LHCN-M2 (cell line): ENCODE measurements at regions not wholly inside any gene's neighbourhood (a gene's known extent, or its start where the extent isn't known, plus 50 kb on each side); places are given as distances from the start of the nearest gene placed in this dataset.
"Not testable (repeated sequence)": the region's sequence is repeated elsewhere in the genome, so short reads cannot be mapped to it uniquely, and the experiment has no call there.

Source experiments
- DNase-seq: peaks from one replicate; pipeline ENCODE4 v3.0.0-alpha.2; 2012; ENCODE audit warnings: low read depth

DNA sequence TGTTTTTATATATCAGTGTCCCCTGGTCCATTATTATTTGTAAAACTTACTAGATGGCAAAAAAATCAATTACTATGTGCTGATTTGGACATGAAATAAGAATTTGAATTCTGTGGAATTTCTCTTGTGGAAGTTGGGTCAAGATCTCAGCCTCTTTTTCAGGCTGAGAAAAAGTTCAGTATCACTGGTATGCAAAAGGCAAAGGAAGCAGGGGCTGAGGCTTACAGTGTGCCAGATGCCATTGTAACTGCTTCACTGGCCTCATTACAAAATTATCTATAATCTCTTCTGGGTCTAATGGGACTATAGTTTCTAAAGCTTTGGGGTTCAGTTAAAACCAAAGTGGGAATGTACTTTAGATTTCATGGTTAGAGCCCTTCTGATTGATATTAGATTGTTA, 125.9 kb upstream of the SLC7A14 start:
- DNase-seq = no peak

DNA sequence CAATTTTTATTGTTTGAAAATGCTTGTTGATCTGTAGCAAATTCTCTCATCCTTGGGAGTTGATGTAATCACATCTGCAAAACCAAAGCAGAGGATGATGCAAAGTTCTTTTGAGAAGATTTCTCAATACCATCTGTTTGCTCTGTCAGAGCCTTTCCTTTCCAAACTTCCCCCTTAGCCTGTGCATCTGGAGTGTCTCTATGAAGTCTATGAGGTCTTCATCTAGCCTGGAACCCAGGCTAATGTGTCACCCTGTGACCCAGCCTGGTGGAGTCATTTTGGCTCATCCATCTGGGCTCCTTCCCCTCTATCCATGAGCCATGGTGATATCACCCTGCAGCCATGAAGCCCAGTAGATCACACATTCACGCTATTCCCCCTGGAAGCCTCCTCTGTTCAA, 123.2 kb upstream of the SLC7A14 start:
- peak; percentile 72 for DNase-seq

DNA sequence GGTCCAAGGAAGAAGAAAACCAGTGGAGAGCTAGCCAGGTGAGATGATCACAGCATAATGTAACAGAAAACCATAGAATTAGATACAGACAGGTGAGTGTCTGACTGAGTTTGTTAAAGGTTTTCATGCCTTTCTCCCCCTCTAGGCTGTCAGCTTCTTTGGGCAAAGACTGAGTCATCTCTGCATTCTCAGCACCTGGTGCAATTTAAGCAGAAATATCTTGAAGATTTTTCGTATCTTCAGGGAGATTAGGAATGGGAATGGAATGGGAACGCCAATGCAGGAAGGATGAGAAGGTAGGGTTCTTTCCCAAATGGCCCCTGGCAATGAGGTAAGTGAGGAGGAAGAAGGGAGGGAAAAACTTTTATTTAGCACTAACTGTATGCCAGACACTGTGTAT, 122.0 kb upstream of the SLC7A14 start:
- no peak for DNase-seq

DNA sequence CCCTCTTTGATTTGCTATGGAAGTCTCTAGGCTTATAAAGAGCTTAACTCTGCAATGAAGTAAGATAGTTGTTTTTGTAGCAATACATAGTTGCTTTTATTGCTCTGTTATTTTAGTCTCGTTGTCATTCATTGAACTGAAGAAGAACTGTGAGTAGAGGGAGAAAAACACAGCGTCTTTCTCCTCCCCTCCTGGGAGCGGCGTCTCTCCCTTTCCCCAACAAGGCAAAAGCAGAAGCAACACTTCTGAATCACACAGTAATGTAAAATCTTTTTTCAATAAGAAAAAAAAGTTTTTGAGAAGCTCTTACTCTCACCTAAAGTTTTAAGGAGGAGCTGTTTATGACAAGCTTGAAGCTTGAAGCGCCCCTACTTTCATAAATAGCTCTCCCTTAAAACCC, 119.3 kb upstream of the SLC7A14 start:
- no peak for DNase-seq

DNA sequence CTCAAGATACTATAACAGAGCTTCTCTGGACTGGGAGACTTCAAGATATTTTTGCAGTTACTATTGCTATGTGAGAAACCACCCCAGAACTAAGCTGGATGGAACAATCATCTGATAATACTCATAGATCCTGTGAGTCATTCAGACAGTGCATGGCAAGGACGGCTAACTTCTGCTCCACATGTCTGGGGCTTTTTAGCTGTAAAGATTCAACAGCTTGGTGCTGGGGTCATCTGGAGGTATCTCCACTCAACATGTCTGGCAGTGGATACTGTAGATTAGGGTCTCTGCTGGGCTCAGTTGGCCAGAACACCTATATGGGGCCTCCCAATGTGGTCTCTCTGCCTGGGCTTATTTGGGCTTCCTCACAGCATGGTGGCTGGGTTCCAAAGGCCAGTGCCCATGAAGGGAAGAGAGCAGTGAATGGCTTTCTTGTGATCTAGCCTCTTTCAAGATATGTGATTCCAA, 117.3 kb upstream of the SLC7A14 start:
- DNase-seq = peak; percentile 91

DNA sequence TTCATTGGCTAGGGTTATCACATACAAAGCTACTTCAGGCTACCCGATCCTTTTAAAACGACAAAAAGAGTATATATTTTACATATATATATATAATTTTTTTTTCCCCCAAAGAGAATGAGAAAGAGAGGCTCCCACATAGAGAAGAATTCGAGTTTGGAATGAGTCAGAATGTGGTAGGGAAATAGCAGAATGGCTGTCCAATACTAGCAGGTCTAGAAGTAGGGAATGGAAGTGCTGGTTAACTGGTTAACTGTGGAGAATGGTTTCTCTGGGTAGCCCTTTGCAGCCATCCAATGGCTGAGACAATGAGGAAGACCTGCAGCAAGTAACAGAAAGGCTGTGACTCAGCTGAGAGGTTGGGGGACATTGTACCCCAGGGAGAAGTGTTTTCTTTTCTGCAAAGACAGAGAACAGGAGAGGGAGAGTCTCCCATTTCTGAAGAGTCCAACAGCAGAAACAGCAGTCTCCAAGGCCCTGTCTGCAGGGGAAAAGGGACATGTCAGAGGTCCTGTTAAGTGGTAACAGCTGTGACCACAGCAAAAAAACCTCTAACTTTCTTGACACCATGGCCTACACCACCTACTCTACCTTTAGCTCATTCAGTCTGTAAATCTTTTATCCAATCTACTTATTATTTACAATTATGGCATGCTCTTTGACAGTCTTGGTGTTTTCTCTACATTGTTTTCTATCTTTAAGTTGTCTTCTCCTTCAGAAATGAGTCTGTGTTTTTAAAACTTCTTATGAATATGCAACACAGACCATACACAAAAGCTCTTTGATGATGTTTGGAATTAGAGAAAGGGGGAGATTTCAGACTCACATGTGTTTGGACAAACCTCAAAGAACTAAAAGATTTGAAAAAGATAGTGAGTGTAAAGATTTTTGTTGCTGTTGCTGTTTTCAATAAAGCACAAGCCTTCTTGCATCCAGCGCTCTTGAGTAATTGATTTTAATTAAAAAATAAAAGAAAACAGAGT, 116.1 kb upstream of the SLC7A14 start:
- DNase-seq = peak; percentile 81

DNA sequence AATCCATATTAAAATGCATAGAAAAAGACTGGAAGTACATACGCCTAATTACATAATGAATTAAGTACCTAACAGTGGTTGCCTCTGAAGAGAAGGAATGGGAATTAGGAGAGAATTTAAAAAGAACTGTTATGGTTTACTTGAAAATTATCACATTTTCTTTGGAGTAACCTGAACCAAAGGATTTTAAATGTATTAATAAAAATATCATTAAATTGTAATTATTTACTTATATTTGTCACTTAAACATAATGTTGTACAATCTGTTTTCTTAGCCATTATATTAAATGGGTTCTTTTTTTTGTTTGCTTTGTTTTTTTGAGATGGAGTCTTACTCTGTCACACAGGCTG, 114.2 kb upstream of the SLC7A14 start:
- DNase-seq = no peak

DNA sequence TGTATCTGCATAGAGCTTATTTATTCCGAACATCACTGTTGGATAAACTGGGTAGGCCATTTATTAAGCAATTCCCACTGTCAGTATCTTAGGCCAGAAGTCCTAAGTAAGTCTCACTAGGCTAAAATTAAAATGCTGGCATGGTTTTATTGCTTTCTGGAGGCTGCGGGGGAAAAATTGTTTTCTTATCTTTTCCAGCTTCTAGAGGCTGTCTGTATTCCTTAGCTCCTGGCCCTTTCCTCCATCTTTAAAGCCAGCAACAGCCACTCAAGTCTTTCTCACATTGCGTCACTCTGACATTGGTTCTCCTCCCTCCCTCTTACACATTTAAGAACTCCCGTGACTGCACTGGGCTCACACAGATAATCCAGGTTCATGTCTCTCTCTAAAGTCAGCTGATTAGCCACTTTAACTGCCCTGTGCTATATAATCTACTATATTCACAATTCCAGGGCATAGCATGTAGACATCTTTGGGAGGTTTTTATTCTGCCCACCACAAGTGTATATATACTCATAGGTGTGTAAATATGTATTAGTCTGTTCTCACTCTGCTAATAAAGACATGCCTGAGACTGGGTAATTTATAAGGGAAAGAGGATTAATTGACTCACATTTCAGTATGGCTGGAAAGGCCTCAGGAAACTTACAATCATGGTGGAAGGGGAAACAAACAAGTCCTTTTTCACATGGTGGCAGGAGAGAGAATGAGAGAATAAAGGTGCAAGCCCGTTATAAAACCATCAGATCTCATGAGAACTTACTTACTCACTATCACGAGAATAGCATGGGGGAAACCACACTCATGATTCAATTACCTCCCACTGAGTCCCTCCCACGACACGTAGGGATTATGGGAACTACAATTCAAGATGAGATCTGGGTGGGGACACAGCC, 113.5 kb upstream of the SLC7A14 start:
- DNase-seq = no peak

DNA sequence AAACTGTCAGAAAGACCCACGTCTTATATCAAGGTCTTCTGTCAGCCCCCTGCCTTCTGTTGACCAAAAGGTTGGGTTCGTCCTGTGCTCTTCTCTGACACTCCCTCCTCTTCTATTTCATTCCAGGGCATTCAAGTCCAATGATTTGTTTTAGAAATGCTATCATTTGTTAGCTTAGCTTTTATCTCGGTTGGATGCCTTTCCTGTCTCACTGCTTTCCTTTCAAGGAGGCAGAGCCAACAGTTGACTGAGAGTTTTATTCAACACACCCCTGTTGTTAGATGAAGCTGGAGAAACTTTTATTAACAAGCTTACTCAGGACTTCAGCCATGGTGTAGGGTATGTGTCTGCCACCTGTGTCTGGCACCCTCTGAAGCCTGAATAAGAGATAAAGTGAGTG, 112.0 kb upstream of the SLC7A14 start:
- DNase-seq = no peak

DNA sequence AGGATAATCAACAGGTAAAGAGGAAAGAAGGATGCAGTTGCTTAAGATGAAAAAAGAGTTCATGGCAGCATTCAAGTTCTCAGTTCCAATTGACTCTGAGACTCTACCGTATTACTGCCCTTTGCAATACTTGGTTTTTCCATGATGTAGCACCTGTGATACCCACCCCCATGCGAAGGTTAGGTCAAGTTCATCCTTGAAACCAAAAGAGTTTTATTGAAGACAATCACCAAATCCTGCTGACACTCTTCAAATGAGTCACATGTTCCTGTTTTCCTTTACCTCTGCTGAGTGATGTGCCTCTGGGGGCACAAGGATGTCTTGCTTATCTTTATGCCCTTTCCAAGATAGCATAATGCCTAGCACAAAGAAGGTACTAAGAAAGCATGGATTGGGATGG, 111.3 kb upstream of the SLC7A14 start:
- no peak for DNase-seq

DNA sequence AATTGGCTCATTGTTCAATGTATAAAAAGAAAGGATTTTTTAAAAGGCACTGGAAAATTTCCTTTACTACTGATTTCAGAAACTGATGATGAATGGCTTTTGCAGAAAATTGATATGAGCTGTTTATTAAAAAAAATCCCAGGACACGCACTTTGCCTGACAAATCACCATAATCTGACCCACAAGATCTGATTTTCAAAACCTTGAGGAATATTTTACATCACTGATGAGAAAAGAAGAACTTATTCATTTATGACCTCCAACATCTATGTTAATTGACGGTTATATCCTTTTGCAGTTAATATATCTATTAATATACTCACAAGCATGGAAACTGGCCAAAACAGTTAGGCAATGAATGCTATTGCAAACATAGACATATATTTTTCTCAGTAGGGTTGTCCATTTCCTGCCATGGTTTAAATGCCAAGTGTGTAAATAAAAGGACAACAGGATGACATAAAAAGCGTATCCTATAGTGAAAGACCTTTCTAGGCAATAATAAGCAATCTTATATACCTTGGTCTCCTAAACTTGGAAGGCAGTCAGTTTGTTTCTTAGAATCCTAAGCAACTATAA, 109.7 kb upstream of the SLC7A14 start:
- no peak for DNase-seq

DNA sequence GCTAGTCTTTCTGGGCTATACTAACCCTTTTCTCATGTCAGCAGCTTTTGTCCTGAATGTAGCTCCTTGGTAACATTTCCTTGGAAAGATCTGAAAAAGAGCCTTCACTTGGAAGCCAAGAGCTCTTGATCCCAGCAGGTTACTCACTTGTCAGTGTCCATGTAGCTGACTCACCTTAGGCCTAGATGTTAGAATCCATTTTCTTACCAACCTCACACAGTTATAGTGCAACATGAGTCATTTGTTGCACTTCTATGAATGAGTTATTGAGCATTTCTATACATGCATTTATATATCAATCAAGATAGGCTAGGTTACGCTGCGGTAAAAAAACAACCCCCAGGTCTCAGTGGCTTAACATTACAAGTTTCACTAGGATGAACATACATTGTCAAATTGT, 106.8 kb upstream of the SLC7A14 start:
- peak; percentile 21 for DNase-seq

DNA sequence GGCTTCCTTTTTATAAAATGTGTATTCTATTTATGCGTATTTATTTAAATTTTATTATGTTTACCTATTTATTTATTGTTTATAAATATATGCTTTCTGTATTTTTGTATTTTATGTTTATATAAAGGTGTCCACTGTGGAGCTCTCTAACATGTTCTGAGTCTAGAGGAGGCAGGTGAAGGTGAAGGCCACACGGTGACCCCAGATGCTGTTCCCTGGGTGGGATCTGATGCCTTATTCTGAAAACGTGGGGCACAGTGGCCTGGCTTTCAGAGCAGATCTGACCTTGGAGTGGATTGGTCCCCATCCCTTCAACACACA, 104.7 kb upstream of the SLC7A14 start:
- DNase-seq = no peak

DNA sequence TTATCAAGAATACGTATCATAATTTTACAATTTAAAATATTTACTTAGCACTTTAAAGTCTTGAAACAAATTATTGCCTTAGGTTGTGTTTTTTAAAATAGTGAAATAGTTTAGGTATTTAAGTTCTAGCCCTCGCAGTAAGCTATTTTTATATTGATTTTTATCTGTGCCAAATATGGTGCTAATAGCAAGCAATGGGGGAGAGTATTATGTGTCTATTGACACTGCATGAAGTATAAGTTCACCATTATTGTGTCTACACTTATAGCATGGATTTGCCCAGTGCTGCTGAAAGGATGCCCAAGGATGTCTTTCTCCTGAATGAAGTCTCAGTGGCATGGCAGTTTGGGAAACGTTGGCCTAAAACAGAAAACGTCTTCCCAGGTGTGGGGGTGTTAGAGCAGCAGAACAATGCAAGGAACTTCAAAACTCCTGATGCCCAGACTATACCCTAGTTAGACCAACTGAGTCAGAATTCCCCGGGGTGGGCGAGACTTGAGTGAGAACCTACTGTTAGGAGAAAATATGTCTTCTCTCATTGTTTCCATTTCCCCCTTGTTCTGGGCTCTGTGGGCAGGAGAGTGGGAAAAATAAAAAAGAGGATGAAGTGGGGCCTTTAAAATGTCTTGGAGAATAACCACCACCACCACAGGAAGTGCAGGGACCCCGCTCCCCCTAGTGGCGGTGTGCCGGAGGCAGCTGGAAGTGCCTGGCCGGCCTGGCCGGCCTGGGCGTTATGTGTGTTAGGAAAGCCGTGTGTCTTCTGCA, 104.2 kb upstream of the SLC7A14 start:
- peak; percentile 49 for DNase-seq

DNA sequence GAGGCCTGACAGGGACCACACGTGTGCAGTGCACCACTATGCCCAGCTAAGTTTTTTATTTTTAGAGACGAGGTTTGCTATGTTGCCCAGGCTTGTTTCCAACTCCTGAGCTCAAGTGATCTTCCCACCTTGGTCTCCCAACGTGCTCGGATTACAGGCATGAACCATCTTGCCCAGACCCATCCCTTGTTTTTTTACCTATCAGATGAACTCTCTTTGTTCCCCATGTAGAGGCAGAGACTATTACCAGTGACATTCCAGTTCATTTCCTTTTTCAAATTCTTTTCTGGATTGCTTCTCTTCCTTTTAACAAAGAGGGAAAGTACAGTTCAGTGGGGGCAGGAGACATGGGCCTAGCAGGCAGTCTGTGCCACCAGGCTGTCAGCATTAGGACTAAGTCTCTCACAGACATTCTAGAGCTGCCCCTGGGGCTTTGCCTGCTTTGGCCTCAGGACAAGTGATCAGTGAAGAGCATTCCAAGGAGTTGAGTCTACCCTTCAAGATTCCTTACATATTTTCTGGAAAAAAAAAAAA, 103.5 kb upstream of the SLC7A14 start:
- peak; percentile 85 for DNase-seq

DNA sequence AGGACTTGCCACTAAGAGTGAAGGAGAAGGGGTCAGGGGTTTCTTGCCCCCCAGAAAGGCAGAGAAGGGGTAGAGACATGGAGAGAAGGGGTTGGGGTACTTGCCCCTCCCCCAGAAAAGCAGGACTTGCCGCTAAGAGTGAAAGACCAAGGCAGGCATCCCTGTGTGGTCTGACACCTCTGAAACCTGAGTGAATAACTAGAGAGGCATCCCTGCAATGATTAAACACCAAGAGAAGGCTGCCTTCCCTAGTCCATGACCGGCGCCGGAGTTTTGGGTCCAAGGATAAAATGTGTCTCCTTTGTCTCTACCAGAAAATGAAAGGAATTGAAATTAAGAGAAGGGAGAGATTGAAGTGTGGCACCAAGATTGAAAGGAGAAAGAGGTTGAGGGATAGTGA, 102.3 kb upstream of the SLC7A14 start:
- not testable (repeated sequence) for DNase-seq

DNA sequence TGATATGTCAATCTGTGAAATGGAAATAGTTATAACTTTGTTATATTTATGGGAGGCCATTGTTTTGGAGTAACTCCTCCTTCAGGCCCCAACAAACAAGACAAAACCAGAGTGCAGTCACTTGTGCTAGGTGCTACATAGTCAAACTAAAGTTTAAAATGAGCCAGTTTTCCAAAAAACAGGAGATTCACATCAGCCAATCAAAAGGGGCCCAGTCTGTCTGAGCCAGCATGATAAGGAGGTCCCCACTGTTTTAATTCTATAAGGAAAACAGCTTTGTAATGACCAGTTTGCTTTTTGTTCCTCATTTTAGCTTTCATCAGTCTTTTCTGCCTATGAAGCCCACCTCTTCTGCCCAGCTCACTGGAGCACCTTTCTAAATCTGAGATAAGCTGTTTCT, 94.7 kb upstream of the SLC7A14 start:
- no peak for DNase-seq

DNA sequence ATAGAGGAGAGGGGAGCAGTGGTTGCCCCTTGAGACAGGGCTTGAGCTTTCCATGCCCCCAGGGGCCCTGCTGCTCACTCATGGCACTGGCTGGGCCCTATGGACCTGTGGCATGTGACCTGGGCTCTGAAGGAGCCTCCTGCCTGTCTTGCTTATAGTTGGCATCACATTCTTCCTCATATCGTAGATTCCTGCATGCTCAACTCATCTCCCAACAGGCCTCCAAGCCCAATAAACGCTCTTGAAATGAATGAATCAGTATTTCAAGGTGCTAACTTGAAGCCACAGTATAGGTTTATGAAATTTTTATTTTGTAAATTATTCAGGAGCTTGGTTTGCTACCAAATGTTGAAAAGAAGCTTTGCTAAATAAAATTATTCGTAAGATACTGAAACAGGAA, 93.3 kb upstream of the SLC7A14 start:
- DNase-seq = no peak

DNA sequence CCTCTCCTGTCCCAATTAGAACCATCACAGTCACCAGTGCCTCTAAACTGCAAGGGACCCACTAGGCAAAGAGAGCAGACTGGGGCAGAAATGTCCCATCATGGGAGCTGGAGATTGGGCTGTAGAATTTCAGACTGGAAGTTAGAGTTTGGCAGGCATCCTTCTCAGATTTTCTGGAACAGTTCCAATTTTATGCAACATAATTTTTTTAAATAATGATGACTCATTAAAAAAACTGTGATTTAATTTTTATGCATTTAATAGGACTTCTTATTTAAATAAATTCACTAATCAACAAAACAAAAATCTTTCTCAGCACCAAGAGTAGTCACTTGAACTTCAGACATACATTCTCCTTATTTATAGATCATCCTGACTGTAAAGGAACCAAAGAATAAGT, 84.6 kb upstream of the SLC7A14 start:
- DNase-seq = no peak

DNA sequence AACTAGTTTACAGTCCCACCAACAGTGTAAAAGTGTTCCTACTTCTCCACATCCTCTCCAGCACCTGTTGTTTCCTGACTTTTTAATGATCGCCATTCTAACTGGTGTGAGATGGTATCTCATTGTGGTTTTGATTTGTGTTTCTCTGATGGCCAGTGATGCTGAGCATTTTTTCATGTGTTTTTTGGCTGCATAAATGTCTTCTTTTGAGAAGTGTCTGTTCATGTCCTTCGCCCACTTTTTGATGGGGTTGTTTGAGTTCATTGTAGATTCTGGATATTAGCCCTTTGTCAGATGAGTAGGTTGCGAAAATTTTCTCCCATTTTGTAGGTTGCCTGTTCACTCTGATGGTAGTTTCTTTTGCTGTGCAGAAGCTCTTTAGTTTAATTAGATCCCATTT, 77.1 kb upstream of the SLC7A14 start:
- DNase-seq = not testable (repeated sequence)

DNA sequence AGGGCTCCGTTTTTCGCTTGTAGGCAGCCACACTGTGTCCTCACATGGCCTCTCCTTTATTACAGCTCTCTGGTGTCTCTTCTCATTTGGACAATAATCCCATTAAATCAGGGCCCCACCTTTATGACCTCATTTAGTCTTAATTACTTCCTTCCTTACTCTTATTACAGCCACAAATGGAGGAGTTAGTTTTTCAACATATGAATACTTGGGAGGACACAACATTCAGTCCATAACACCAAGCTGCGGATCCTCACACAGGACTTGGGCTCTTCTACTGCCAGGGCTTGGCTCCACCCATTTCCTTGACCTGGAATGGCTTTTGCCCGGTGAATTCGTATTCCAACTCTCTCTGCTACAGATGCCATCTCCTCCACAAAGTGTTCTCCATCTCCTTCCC, 74.3 kb upstream of the SLC7A14 start:
- DNase-seq = no peak
